GM18498 (cell line): ENCODE measurements at regions not wholly inside any gene's neighbourhood (a gene's known extent, or its start where the extent isn't known, plus 50 kb on each side); places are given as distances from the start of the nearest gene placed in this dataset.

ENCODE experiments used
- ATAC-seq: cut with Tn5 transposase; IDR thresholded peaks from one replicate; pipeline ENCODE4 v1.9.1; 2021; ENCODE audit warnings: mild to moderate bottlenecking, moderate library complexity; ENCODE audit not compliant: unreplicated experiment

DNA sequence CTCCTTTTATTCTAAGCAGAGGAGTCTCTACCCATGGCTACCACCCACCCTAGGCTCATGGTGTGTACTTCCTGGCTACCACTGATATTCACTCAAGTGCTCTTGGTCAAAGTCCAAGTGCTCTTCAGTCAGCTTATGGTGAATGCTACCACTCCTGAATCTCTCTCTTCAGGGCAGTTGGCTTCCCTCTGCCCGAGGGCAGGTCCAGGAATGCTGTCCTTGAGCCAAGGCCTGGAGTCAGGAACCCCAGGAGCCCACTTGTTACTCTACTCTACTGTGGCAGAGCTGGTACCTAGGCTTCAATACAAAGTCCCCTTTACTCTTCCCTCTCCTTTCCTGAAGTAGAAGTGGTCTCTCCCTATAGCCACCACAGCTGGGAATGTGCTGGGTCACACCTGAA, 226.0 kb downstream of the DIPK2A start:
- no peak for ATAC-seq

DNA sequence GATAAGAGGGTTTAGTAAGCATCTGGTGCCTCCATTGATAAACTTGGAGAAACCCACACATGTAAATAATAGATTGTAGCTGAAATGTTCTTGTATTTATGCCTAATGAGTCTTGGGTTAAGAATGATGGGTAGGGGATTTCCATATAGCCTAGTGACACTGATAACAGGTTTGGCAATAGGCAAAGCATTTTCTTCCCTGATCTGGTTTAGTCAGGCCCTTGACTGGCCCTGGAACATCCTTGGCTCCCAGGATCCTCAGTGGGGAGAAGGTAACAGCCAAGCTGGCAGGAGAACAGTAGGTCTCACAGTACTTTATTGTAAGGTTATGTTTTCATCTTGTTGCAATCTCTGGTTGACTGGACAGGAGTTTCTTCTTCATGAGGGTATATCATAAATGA, 228.4 kb downstream of the DIPK2A start:
- no peak for ATAC-seq

DNA sequence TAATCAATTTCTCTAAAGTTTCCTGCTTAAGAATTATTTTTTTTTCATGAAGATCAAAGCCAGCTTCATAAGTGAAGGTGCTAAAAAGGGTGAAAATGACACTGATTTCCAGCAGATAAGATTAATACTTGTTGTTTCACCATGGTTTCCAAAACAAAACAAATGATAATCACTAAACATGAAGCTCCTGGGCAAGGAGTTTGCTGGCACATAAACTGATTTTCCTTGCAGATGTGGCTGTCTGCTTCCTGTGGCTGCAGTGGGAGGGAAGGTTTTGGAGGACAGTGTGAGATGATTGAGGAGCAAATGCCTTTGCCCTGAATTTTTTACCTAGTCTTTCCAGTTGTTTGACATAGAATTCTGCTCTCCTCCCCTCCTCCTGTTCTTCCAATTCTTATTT, 228.8 kb downstream of the DIPK2A start:
- no peak for ATAC-seq

DNA sequence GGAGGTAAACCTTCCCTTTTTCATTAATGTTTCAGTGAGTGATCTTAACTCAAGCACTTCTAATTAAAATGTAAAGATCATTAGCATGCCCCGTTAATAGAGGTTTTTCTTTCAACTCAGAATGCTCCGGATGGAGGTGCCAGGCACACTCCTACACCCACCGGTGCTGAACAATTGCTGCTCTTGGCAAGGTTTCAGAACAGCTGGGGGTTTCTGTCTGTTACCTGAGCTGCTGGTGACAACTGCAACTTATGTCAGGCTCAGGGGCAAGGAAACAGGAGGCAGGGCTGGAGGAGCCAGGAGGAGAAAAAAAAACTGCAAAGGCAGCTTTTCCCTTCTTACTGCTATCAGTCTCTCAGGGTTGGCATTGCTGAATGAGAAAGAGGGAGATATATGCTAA, 250.1 kb downstream of the DIPK2A start:
- no peak for ATAC-seq

DNA sequence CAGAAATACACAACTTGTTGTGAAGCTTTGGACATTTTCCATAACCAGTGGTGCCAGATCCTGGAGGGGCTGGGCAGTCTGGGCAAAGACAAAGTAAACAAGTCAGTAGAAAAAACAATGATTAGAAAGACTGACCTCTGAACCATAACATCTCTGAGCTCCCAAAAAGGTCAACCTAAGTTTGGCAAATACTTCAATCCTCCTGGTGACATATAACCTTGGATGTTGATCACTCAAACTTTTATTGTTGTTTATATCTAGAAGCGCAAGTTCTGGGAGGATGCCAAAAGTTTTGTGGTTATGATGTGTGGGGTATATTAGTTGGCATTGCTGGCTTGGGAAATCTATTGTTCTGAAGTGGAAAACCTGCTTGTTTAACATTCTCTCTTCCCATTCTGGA, 257.7 kb downstream of the DIPK2A start:
- ATAC-seq: no peak

DNA sequence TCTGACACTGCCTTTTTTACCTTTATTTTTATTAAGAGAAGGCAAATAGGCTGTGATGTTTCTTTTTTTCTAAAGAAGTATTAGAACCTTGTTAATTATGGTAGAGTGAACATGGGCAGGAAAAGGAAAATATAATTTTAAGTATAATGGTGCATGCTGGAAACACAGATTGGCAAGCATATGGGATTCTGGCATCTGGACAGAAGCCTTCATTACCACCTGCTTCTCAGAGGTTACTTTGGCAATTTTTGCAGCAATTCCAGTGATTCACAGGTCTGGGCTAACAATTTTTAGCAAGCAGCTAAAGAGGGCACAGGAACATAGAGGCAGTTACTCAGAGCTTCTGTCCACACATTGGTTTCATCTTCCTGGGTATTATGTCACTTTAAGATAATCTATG, 258.3 kb downstream of the DIPK2A start:
- no peak for ATAC-seq

DNA sequence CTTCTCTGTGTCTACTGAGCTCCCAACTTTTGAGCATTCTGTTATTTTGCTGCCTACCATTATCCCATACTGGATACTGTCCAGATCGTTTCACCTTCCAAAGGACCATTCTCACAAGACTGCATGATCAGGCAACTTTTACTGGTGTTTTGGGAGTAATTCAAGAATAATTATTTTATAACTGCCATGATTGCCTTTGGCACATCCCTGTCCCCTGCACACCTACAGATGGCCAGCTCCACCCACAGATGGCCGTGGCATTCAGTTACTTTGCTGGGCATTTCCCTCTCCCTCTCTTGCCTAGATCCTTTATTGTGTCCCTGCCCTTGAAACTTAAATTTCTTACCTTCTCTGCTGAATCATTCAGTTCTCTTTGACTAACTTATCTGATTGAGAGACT, 263.9 kb downstream of the DIPK2A start:
- ATAC-seq: no peak

DNA sequence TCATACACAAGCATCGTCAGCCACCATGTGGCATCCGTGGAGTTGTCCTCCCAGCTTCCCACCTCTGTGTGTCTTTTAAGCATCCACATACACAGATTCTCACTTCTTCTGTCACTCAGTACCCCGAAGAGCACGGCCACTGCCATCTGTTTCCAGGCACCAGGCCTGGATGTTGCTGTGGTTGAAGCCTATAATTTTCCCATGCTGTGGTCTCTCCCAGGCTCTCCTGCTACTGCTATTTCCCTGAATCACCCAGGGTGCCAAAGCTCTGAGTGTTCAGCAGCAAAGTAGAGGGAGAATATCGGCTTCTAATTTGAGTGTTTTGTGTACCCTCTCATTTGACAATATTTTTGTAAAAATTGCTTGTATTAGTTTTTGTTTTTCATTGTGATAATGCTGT, 265.7 kb downstream of the DIPK2A start:
- ATAC-seq: no peak

DNA sequence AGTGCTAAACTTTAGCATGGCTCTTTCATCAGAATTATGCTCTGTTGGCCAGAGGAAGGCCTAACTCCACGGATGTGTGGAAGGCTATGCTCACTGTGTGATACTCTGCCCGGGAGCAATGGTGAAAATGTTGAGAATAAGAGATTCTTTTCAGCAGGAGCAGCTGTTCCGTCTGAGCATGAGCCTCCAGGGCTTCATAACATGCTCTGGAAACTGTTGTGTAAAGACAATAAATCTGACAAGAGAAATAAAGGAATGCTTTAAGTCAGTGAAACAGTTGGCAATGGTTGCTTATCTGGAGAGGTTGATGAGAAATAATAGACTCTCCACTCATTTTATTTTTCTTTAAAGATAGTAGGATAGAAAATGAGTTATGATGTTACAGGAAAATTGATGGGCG, 269.8 kb downstream of the DIPK2A start:
- ATAC-seq: no peak

DNA sequence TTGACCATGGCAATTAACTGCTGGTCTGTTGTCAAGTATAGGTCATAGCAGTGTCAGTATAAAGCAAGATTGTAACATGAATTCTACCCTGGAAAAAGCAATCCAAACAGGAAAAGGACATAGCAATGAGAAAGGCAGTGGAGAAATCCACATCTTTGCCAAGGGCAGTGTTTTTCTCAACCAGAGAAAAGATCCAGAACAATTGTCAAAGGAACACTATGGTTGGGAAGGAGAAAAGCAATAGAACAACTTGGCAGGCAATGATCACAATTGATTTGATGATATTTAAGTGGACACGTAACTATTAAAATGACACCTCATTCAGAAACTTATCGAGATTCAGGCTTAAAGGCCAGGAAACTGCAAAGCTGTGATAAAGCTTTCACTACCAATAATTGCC, 271.1 kb downstream of the DIPK2A start:
- ATAC-seq: no peak

DNA sequence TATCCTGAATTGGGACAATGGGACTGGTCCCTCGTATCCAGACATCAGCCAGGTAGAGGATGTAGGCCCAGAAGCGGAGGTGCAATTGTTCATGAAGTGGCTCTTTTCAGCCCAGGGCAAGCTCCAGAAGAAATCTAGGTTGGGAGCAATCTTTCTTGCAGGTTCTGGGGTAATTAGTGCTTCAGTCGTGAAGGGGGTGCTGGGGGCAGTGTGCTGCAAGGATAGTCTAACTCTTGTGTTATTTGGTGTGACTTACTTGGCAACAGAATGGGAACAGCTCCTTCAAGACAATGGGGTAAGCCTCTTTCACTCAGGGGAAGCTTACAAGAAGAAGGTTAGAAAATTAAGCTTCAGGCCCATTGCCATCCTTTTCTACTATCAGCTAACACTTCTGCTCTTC, 273.0 kb downstream of the DIPK2A start:
- no peak for ATAC-seq

DNA sequence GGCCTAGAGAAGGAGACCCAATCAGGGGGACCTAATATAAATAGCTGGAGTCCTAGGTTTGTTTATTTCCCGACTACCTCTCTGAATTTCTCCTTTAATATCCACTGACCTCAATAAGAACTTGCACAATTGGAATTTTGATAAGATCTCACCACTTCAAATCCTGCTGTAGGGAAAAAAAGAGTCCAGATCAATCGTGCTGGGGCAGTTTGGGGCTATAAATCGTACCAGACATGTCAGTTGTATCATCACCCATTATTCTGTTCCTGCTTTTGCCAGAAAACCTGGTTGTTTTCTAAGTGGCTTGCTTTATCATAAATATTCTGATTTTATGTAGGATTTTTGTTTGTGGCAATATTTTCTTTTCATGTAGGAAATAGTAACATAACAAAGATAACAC, 281.3 kb downstream of the DIPK2A start:
- ATAC-seq: no peak

DNA sequence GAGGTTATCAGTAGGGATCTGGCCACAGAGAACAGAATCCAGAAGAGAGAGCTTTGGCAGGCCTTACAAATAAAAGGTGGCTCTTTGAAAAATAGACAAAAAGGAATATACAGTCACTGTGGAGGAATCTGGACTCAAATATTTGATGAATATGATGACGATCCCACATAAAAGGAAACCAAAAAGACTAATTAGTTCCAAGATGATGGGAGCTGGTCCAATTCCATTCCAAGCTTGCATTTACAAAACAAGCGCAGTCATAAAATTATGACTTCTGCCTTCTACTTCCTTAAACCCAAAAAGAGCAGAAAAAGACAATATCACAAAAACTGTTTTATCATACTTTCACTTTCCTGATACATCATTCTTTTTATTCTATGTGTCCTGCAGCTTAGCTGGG, 285.8 kb downstream of the DIPK2A start:
- ATAC-seq: no peak

DNA sequence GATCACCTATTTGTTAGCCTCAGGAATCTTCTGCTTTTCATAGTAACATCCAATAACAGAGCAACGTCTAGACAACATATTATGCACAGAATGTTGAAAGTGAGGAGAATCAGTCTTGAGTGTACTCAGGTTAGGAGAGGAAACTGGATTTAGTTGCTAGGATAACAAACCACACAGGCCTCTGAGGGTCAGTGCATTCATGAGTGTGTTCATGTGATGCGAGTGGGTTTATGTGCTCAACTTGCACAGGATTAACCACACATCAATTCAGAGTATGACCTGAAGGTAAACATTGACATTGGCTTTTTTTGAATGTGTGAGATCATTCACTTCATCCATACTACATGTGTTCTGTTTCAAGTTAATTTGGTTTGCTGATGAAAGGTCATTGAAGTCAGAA, 287.6 kb downstream of the DIPK2A start:
- no peak for ATAC-seq

DNA sequence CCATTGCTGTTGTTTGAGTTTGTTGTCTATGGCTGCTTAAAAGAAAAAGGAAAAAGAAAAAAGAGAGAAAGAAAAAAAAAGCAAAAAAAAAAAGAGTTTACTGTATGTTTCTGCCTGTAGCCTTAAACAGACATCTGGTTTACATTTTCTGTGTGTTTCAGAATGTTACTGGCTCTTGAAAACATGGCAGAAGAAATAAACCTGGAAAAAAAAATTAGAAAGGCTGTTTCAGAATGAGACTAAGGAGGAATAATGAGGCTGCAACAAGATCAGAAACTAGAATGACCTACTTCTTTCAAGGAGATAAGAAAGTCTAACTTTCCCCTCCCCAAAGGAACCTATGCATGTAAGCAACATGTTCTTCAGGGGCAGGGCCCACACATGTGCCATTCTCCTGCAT, 292.1 kb downstream of the DIPK2A start:
- ATAC-seq: no peak

DNA sequence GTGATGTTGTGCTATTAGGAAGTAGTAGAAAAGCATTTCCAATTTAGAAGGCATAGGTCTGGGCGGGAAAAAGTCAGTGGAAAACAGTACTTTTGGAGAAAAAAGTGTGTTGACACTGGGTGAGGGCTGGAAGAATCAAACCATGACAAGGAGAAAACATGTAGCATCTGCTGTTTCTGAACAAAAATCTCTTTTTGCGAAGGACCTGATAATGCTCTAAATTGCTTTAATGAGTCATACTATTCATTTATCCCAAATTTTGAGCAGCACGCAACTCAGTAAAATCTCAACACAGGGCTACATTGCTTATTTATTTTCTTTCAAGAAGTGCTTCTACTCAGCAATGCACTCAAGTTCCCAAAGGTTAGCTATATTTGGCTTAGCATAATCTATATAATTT, 292.7 kb downstream of the DIPK2A start:
- ATAC-seq: no peak

DNA sequence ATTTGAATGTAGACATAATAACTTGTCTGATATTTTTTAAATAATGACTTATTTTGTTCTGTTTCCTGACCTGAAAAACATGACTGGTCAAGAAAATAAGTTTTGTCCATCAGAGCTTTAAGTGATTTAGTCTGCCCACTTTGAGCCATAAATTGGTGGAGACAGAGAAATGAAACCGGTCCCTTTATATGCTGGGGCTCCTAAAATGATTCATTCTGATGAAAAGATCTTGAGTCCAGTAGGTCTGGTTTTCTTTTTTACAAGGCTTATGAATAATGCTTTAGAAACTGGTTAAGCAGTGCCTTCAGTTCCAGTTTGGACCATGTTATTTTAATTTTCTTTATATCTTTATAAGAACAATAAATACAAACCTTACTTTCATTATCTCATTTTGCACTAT, 293.2 kb downstream of the DIPK2A start:
- no peak for ATAC-seq

DNA sequence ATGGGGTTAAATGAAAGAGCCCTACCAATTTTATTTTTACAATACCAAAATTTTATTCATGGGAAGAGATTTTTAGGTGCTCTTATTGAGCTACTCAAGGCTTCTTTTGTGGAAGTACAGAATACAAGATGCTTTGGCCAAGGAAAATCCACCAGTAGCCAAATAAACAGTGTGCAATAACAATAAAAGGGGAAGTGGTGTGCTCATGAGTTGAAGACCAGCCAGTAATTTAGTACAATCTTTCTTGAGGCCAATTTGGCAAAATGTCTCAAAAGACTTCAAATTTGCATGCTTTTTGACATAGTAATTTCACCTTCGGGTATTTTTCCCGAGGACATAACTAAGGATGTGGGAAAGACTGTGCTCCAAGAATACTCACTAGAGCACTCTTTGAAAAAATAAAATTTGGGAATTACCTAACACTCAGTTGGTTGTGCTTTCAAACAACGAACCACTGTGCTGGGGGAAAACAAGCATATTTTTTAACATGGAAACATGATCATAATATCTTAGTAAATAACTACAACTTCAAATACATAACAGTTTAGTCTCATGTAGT, 294.0 kb downstream of the DIPK2A start:
- no peak for ATAC-seq

DNA sequence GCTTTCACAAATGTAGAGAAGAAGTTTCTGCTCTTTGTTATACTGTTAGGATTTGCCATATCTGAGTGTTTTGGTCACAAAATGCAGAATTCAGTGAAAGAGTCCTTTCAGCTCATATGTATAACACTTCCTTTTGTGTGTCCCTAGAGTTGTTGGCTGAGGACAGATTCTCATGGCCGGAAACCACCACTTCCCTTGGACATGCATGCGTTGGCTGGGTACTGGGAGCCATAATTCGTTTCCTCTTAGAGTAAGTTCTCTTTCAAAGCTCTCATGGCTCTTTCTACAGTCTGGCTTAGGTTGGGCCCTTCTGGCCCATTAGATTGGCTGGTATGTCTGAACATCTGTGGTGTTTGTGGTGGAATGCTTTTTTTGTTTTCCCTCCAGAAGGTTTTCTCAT, 298.5 kb downstream of the DIPK2A start:
- no peak for ATAC-seq

DNA sequence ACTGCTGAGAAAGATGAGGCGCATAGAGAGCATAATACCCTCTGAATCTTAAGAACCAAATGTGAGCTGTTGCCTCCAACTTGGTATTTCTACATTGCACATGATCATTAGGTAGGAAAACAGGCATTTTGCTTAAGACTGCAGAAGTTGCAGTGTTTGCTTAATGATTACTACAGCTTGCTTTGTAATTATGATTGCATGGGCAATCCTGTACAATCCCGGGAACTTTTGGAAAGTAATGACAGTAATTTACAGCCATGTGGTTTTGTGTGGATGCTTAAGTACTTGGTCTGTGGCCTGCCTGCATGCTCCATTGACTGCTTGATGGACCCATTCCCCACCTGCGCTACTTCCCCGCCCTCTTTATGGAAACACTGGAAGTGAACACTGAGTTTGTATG, 301.1 kb downstream of the DIPK2A start:
- no peak for ATAC-seq

DNA sequence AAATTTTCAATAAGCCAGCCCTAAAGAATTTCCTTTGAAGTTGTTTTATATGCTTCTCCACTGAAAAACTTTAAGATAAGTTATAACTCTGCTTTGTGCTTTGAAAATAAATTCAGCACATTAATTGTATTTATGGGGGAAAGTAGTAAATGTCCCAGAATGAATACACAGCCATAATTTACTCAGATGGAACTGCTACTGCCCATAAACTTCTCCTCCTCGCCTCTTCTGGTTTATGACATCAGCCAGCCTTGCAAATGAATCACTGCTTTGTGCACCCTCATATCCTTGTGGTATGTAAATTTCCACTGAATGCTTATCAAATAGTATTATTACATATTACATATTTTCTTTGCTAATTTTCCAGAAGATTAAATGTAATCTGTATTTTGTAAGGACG, 302.0 kb downstream of the DIPK2A start:
- no peak for ATAC-seq

DNA sequence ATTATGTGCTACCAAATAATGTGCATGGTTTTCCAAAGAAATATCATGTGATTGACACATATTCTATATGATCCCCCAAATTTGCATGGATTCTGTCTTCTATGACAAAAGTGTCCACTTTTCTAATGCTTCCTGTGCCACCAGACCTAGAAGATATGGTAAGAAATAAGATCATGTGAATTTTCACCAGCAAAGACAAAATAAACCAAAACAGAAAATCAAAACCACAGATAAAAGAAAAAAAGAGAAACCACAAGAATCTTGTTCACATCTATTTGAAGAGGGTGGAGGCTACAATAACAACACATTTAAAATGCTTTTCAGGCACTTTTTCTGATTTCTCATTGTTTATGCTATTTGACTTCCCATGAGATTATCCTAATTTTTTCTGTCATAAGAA, 303.4 kb downstream of the DIPK2A start:
- ATAC-seq: no peak

DNA sequence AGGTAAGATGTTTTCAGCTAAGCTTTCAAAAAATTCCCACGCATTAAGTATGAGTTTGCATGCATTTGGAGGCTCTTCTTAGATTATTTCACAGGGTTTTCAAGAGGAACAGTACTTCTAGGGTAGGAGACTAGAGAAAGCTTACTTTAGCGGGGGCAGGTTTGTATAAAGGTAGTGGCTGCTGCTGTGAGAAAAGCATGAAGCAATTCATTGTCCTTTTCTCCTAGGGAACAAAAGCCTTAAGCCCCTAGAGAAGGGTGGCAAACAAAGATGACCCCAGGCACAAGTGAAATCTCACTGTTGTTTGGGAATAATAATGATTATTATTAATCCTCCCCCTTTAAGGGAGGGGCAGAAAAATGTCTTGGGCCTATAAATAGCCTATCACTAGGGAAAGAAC, 310.7 kb downstream of the DIPK2A start:
- ATAC-seq: no peak
